Kidney epithelial cell (primary cell): ENCODE measurements at regions not wholly inside any gene's neighbourhood (a gene's known extent, or its start where the extent isn't known, plus 50 kb on each side); places are given as distances from the start of the nearest gene placed in this dataset.

Experiments
- DNase-seq: peaks from one replicate; pipeline ENCODE4 v3.0.0-alpha.2; 2010; ENCODE audit warnings: low read depth
- H3K27me3 ChIP-seq: 2 replicates; pipeline ENCODE4 v1.6.0; 2011; ENCODE audit warnings: low read length; ENCODE audit not compliant: control insufficient read depth, insufficient read depth
- H3K36me3 ChIP-seq: 2 replicates; pipeline ENCODE4 v1.5.1; 2011; ENCODE audit warnings: low read length; ENCODE audit not compliant: control insufficient read depth, insufficient read depth
- H3K4me3 ChIP-seq: 2 replicates; pipeline ENCODE4 v1.5.1; 2011; ENCODE audit warnings: low read depth, mild to moderate bottlenecking, control low read depth, low read length
- CTCF ChIP-seq: IDR thresholded peaks from 2 replicates; pipeline ENCODE4 v1.5.1; 2011; ENCODE audit warnings: mild to moderate bottlenecking, moderate library complexity, low read length, control low read depth, inconsistent platforms; ENCODE audit not compliant: insufficient read depth, poor library complexity, severe bottlenecking

DNA sequence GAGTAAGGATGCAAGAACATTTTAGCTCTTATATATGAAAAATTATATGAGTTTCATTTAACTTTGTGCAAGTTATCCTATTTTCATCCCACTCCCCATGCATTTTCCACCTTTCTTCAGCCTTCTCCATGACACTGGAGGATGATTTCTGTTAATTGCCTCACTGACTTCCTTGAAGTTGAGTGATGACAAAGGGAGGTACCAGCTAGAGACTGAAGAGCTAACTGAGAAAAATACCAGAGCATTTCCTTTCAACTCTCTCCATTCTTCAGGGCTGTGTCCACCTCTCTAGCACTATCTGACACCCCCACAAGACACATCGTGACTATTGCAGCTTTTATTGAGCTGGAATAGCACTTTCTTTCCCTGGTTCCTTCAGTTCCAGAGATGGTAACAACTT lies 711.6 kb upstream of the LRRC4C start:
- no peak for DNase-seq
- no peaks in the 10 kb centered on the region for H3K27me3 ChIP-seq
- H3K4me3 ChIP-seq: no peak overlapping the region
- no peak for TF ChIP-seq CTCF
- no peaks in the 10 kb centered on the region for H3K36me3 ChIP-seq

GRCh38 chr11:42172441-42172840 lies 713.0 kb upstream of the LRRC4C start:
- no peak for DNase-seq
- Histone ChIP-seq H3K4me3 (no peak overlapping the region), H3K27me3 (no peaks in the 10 kb centered on the region), H3K36me3 (no peaks in the 10 kb centered on the region)
- no peak for TF ChIP-seq CTCF

DNA sequence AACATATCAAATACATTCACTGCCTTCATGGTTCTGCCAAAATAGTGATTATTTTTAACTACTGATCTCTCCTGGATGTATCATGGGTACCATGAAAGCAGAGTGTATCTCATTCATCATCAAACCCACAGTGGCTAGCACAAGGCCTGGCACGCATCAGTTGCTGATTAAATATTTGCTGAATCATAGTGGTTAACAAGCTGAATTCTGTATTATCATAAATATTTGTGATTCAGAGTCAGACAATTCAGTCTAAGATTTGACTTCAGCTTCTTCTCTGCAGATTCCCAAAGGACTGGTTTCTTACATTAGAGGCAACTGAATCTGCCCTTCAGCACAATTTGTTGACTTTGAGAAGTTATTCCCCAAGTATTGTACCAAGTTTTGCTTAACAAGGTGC lies 715.8 kb upstream of the LRRC4C start:
- Histone ChIP-seq H3K27me3 (no peaks in the 10 kb centered on the region), H3K36me3 (no peaks in the 10 kb centered on the region), H3K4me3 (no peak overlapping the region)
- DNase-seq: no peak
- TF ChIP-seq CTCF: no peak

- H3K36me3 ChIP-seq: no peaks in the 10 kb centered on the region
- DNase-seq: no peak
- no peak for TF ChIP-seq CTCF
- no peaks in the 10 kb centered on the region for H3K27me3 ChIP-seq
- no peak overlapping the region for H3K4me3 ChIP-seq
Measured at GRCh38 chr11:42179216-42179615, 719.8 kb upstream of the LRRC4C start.

- DNase-seq: no peak
- Histone ChIP-seq H3K27me3 (no peaks in the 10 kb centered on the region), H3K4me3 (no peak overlapping the region), H3K36me3 (no peaks in the 10 kb centered on the region)
- no peak for TF ChIP-seq CTCF
Measured at GRCh38 chr11:42195289-42196013, 736.0 kb upstream of the LRRC4C start.

- no peak for TF ChIP-seq CTCF
- no peak overlapping the region for H3K4me3 ChIP-seq
- no peak for DNase-seq
Measured at GRCh38 chr11:42200311-42200710, 740.9 kb upstream of the LRRC4C start.

More at GRCh38 chr11:42200311-42200710, 740.9 kb upstream of the LRRC4C start:
- no peaks in the 10 kb centered on the region for H3K27me3 ChIP-seq
- no peaks in the 10 kb centered on the region for H3K36me3 ChIP-seq
